Epithelial cell of proximal tubule (primary cell): ENCODE measurements at regions not wholly inside any gene's neighbourhood (a gene's known extent, or its start where the extent isn't known, plus 50 kb on each side); places are given as distances from the start of the nearest gene placed in this dataset.
"Not testable (repeated sequence)": the region's sequence is repeated elsewhere in the genome, so short reads cannot be mapped to it uniquely, and the experiment has no call there.

Source experiments
- DNase-seq: peaks from one replicate; pipeline ENCODE4 v3.0.0-alpha.2; 2011; ENCODE audit warnings: low read depth
- H3K4me3 ChIP-seq: 2 replicates; pipeline ENCODE4 v1.5.1; 2011; ENCODE audit warnings: low read depth, mild to moderate bottlenecking, low read length
- CTCF ChIP-seq: conservative IDR thresholded peaks from 2 replicates; pipeline ENCODE4 v1.5.1; 2012; ENCODE audit warnings: low read depth, mild to moderate bottlenecking, low read length

- H3K4me3 ChIP-seq: no peak overlapping the region
- TF ChIP-seq CTCF: no peak
- DNase-seq: no peak
Measured at GRCh38 chr6:82118150-82118562, 129.4 kb downstream of the IBTK start.

- DNase-seq: no peak
- no peak for TF ChIP-seq CTCF
- H3K4me3 ChIP-seq: no peak overlapping the region
Measured at GRCh38 chr6:82114748-82115147, 132.8 kb downstream of the IBTK start.

GRCh38 chr6:82113231-82113630 lies 134.3 kb downstream of the IBTK start:
- TF ChIP-seq CTCF: no peak

GRCh38 chr6:82111818-82112217 lies 135.7 kb downstream of the IBTK start:
- H3K4me3 ChIP-seq: no peak overlapping the region
- TF ChIP-seq CTCF: no peak
- DNase-seq: no peak

More at GRCh38 chr6:82113231-82113630, 134.3 kb downstream of the IBTK start:
- no peak for DNase-seq
- no peak overlapping the region for H3K4me3 ChIP-seq

- no peak overlapping the region for H3K4me3 ChIP-seq
- no peak for DNase-seq
- no peak for TF ChIP-seq CTCF
Measured at GRCh38 chr6:82111114-82111513, 136.4 kb downstream of the IBTK start.

GRCh38 chr6:82103171-82103570 lies 144.4 kb downstream of the IBTK start:
- not testable (repeated sequence) for H3K4me3 ChIP-seq, DNase-seq

- not testable (repeated sequence) for DNase-seq, H3K4me3 ChIP-seq
Measured at GRCh38 chr6:82101374-82102114, 146.0 kb downstream of the IBTK start.

GRCh38 chr6:82100763-82101162 lies 146.8 kb downstream of the IBTK start:
- not testable (repeated sequence) for H3K4me3 ChIP-seq, DNase-seq

- no peak for TF ChIP-seq CTCF
- no peak for DNase-seq
- H3K4me3 ChIP-seq: no peak overlapping the region
Measured at GRCh38 chr6:82097676-82098075, 149.9 kb downstream of the IBTK start.
